ENCODE measurements at regions not wholly inside any gene's neighbourhood (a gene's known extent, or its start where the extent isn't known, plus 50 kb on each side); places are given as distances from the start of the nearest gene placed in this dataset.

- TF ChIP-seq SPEN (CRISPR knock-in tag; IDR thresholded peaks at IDR 0.05; ENCODE audit: low read depth) = no peak
- peak; percentile 49; the same call in 1 of the 2 replicates for TF ChIP-seq NFKBIZ (CRISPR knock-in tag; IDR thresholded peaks at IDR 0.05)
- TF ChIP-seq KMT2B (CRISPR knock-in tag; IDR thresholded peaks at IDR 0.05) = no peak
- TF ChIP-seq ARID2 (CRISPR knock-in tag; IDR thresholded peaks at IDR 0.05; ENCODE audit: borderline replicate concordance) = no peak
- no peak for TF ChIP-seq ZNF775 (CRISPR knock-in tag; IDR thresholded peaks at IDR 0.05; ENCODE audit: borderline replicate concordance)
- no peak for TF ChIP-seq ATM (IDR thresholded peaks at IDR 0.05; ENCODE audit: borderline replicate concordance)
- TF ChIP-seq ZNF18 (CRISPR knock-in tag; IDR thresholded peaks at IDR 0.05; ENCODE audit: insufficient replicate concordance) = no peak
- 0 out of 2 replicates have a peak, but pooled peaks have one; percentile 15 for TF ChIP-seq STAG1 (CRISPR knock-in tag; IDR thresholded peaks at IDR 0.05)
- TF ChIP-seq FIP1L1 (IDR thresholded peaks at IDR 0.05; ENCODE audit: borderline replicate concordance, insufficient read depth, low read depth, low read length) = no peak
- TF ChIP-seq, protein P1, sequence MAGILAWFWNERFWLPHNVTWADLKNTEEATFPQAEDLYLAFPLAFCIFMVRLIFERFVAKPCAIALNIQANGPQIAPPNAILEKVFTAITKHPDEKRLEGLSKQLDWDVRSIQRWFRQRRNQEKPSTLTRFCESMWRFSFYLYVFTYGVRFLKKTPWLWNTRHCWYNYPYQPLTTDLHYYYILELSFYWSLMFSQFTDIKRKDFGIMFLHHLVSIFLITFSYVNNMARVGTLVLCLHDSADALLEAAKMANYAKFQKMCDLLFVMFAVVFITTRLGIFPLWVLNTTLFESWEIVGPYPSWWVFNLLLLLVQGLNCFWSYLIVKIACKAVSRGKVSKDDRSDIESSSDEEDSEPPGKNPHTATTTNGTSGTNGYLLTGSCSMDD (CRISPR knock-in tag; IDR thresholded peaks at IDR 0.05) = no peak
- TF ChIP-seq MIER2 (CRISPR knock-in tag; IDR thresholded peaks at IDR 0.05) = no peak; the same call in 1 of the 2 replicates
- TF ChIP-seq, protein P2, sequence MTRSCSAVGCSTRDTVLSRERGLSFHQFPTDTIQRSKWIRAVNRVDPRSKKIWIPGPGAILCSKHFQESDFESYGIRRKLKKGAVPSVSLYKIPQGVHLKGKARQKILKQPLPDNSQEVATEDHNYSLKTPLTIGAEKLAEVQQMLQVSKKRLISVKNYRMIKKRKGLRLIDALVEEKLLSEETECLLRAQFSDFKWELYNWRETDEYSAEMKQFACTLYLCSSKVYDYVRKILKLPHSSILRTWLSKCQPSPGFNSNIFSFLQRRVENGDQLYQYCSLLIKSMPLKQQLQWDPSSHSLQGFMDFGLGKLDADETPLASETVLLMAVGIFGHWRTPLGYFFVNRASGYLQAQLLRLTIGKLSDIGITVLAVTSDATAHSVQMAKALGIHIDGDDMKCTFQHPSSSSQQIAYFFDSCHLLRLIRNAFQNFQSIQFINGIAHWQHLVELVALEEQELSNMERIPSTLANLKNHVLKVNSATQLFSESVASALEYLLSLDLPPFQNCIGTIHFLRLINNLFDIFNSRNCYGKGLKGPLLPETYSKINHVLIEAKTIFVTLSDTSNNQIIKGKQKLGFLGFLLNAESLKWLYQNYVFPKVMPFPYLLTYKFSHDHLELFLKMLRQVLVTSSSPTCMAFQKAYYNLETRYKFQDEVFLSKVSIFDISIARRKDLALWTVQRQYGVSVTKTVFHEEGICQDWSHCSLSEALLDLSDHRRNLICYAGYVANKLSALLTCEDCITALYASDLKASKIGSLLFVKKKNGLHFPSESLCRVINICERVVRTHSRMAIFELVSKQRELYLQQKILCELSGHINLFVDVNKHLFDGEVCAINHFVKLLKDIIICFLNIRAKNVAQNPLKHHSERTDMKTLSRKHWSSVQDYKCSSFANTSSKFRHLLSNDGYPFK (CRISPR knock-in tag; IDR thresholded peaks at IDR 0.05; ENCODE audit: borderline replicate concordance) = no peak
- TF ChIP-seq SCMH1 (CRISPR knock-in tag; IDR thresholded peaks at IDR 0.05; ENCODE audit: borderline replicate concordance) = no peak
- TF ChIP-seq, protein P3, sequence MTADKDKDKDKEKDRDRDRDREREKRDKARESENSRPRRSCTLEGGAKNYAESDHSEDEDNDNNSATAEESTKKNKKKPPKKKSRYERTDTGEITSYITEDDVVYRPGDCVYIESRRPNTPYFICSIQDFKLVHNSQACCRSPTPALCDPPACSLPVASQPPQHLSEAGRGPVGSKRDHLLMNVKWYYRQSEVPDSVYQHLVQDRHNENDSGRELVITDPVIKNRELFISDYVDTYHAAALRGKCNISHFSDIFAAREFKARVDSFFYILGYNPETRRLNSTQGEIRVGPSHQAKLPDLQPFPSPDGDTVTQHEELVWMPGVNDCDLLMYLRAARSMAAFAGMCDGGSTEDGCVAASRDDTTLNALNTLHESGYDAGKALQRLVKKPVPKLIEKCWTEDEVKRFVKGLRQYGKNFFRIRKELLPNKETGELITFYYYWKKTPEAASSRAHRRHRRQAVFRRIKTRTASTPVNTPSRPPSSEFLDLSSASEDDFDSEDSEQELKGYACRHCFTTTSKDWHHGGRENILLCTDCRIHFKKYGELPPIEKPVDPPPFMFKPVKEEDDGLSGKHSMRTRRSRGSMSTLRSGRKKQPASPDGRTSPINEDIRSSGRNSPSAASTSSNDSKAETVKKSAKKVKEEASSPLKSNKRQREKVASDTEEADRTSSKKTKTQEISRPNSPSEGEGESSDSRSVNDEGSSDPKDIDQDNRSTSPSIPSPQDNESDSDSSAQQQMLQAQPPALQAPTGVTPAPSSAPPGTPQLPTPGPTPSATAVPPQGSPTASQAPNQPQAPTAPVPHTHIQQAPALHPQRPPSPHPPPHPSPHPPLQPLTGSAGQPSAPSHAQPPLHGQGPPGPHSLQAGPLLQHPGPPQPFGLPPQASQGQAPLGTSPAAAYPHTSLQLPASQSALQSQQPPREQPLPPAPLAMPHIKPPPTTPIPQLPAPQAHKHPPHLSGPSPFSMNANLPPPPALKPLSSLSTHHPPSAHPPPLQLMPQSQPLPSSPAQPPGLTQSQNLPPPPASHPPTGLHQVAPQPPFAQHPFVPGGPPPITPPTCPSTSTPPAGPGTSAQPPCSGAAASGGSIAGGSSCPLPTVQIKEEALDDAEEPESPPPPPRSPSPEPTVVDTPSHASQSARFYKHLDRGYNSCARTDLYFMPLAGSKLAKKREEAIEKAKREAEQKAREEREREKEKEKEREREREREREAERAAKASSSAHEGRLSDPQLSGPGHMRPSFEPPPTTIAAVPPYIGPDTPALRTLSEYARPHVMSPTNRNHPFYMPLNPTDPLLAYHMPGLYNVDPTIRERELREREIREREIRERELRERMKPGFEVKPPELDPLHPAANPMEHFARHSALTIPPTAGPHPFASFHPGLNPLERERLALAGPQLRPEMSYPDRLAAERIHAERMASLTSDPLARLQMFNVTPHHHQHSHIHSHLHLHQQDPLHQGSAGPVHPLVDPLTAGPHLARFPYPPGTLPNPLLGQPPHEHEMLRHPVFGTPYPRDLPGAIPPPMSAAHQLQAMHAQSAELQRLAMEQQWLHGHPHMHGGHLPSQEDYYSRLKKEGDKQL (CRISPR knock-in tag; IDR thresholded peaks at IDR 0.05; ENCODE audit: low read depth) = peak; percentile 80; the same call in 1 of the 2 replicates
- TF ChIP-seq, protein P4, sequence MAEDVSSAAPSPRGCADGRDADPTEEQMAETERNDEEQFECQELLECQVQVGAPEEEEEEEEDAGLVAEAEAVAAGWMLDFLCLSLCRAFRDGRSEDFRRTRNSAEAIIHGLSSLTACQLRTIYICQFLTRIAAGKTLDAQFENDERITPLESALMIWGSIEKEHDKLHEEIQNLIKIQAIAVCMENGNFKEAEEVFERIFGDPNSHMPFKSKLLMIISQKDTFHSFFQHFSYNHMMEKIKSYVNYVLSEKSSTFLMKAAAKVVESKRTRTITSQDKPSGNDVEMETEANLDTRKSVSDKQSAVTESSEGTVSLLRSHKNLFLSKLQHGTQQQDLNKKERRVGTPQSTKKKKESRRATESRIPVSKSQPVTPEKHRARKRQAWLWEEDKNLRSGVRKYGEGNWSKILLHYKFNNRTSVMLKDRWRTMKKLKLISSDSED (CRISPR knock-in tag; IDR thresholded peaks at IDR 0.05) = no peak
- TF ChIP-seq ZFP62 (CRISPR knock-in tag; IDR thresholded peaks at IDR 0.05) = no peak
These were observed 545.6 kb upstream of the LCORL start (continued) for GRCh38 chr4:18566970-18567799.

Data from HepG2 (cell line).